ENCODE measurements at regions not wholly inside any gene's neighbourhood (a gene's known extent, or its start where the extent isn't known, plus 50 kb on each side); places are given as distances from the start of the nearest gene placed in this dataset.
A peak's percentile ranks its signal among the peaks of the same experiment; 100 is the strongest.

DNA sequence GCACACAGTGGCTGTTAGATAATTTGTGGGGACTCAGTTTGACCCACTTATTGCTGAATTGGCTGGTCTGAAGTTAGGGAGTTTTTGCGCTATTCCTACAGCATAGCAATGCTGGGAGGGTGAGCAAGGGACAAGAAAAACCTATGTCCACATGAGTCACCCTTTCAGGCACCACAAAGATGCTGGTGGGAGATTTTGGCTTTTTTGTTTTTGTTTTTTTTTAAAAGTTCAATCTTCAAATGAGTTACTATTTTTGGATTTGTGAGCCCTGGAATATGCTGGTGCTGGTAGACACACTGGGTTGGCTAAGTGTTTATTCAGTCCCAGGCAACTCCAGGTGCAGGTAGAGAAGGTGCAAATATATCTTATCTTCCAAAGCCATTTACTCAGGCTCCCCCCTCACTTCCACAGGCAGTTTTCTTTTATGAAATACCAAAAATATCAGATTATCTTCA lies 143.4 kb downstream of the BTG1 start:
- H3K4me1 ChIP-seq (ENCODE audit: insufficient read depth, low read length) = peaks cover 19% of the 10 kb centered on the region
- no peak overlapping the region for H3K27ac ChIP-seq (ENCODE audit: low read depth, low read length)
- DNase-seq = no peak
- Mint-ChIP-seq H3K36me3 (peaks cover 9 to 16% of the 10 kb centered on the region in 2 donors), H3K4me3 (peak overlapping the region in 1 of 8 donors; percentile 15), H3K4me1 (peaks cover 28 to 58% (median 37%) of the 10 kb centered on the region in 4 donors), H3K27ac (peak overlapping the region in 6 of 7 donors; percentile 19 to 90 (median 53)), H3K27me3 (no peaks in the 10 kb centered on the region), H3K9me3 (peaks cover 4 to 27% (median 11%) of the 10 kb centered on the region in 8 donors)
- H3K9me3 ChIP-seq (ENCODE audit: control insufficient read depth in 1 of 2, low read length in 2 of 2) = no peaks in the 10 kb centered on the region
- no peak overlapping the region for H3K4me3 ChIP-seq (ENCODE audit: low read length in 2 of 2)
- ChIA-PET POLR2A (ENCODE audit: partially characterized antibody) (interaction anchor here (3.9 kb wide), 1 partner anchor 143 kb away, joined by 31 read pairs; the partner anchor contains the start of gene BTG1), CTCF (ENCODE audit: partially characterized antibody) (no interaction called here)
- intact Hi-C loops (cut with micrococcal nuclease) = no loop called here
- H3K36me3 ChIP-seq (ENCODE audit: insufficient read depth, low read length) = no peaks in the 10 kb centered on the region
- H3K27me3 ChIP-seq (ENCODE audit: insufficient read depth, low read length) = no peaks in the 10 kb centered on the region

DNA sequence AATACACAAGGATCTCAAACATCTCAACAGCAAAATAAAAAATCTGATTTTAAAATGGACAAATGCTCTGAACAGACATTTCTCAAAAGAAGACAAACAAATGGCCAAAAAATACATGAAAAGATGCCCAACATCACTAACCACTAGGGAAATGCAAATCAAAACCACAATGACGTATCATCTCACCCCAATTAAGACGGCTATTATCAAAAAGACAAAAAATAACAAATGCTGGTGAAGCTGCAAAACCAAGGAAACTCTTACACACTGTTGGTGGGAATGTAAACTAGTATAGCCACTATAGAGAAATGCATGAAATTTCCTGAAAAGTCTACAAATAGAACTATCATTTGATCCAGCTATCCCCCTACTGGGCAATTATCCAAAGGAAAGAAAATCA lies 145.0 kb downstream of the BTG1 start:
- POLR2A ChIA-PET (ENCODE audit: partially characterized antibody) = interaction anchor here (0.7 to 3.9 kb wide), 4 partner anchors 134 to 433 kb away, joined by 4 to 31 read pairs (median 4); partner anchors contain the start of gene BTG1
- peak in 4 of 5 donors; percentile 28 to 46 (median 38) for DNase-seq

DNA sequence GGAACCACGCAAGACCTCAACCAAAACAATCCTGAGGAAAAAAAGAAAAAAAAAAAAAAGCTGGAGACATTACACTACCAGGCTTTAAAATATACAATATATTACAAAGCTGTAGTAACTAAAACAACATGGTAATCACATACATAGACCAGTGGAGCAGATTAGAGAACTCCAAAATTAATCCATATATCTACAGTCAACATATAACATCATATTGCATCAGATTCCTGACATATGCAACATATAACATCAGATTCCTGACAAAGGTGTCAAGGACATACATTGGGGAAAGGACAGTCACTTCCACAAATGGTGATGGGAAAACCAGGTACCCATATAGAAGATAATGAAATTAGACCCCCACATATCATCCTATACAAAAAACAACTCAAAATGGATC lies 145.8 kb downstream of the BTG1 start:
- intact Hi-C loops (cut with micrococcal nuclease) = no loop called here
- Mint-ChIP-seq H3K4me3 (no peak overlapping the region), H3K9me3 (peaks cover 2 to 20% (median 8%) of the 10 kb centered on the region in 8 donors), H3K27me3 (no peaks in the 10 kb centered on the region), H3K27ac (peak overlapping the region in 4 of 7 donors; percentile 19 to 81 (median 30)), H3K36me3 (peaks cover 5 to 14% of the 10 kb centered on the region in 2 donors), H3K4me1 (peaks cover 23 to 48% (median 31%) of the 10 kb centered on the region in 4 donors)
- CTCF ChIA-PET (ENCODE audit: partially characterized antibody) = interaction anchor here (0.6 to 2.0 kb wide), 4 partner anchors 18 to 145 kb away, joined by 3 to 6 read pairs (median 4); no protein-coding TSS in a partner anchor
- H3K36me3 ChIP-seq (ENCODE audit: insufficient read depth, low read length) = no peaks in the 10 kb centered on the region
- no peak overlapping the region for H3K4me3 ChIP-seq (ENCODE audit: low read length in 2 of 2)
- no peaks in the 10 kb centered on the region for H3K9me3 ChIP-seq (ENCODE audit: control insufficient read depth in 1 of 2, low read length in 2 of 2)
- POLR2A ChIA-PET (ENCODE audit: partially characterized antibody) = interaction anchor here (1.1 to 3.9 kb wide), 3 partner anchors 135 to 145 kb away, joined by 4 to 31 read pairs (median 4); partner anchors contain the start of gene BTG1
- DNase-seq = no peak
- peaks cover 19% of the 10 kb centered on the region for H3K4me1 ChIP-seq (ENCODE audit: insufficient read depth, low read length)
- no peaks in the 10 kb centered on the region for H3K27me3 ChIP-seq (ENCODE audit: insufficient read depth, low read length)
- no peak overlapping the region for H3K27ac ChIP-seq (ENCODE audit: low read depth, low read length)

More for the DNA sequence above, 145.0 kb downstream of the BTG1 start:
- no peak overlapping the region for H3K27ac ChIP-seq (ENCODE audit: low read depth, low read length)
- H3K36me3 ChIP-seq (ENCODE audit: insufficient read depth, low read length) = no peaks in the 10 kb centered on the region
- no peaks in the 10 kb centered on the region for H3K9me3 ChIP-seq (ENCODE audit: control insufficient read depth in 1 of 2, low read length in 2 of 2)
- Mint-ChIP-seq H3K27ac (peak overlapping the region in 5 of 7 donors; percentile 8 to 86 (median 75)), H3K4me1 (peaks cover 25 to 54% (median 37%) of the 10 kb centered on the region in 4 donors), H3K36me3 (peaks cover 5 to 14% of the 10 kb centered on the region in 2 donors), H3K27me3 (no peaks in the 10 kb centered on the region), H3K9me3 (peaks cover 2 to 20% (median 8%) of the 10 kb centered on the region in 8 donors), H3K4me3 (peak overlapping the region in 3 of 8 donors; percentile 1 to 40 (median 8))
- CTCF ChIA-PET (ENCODE audit: partially characterized antibody) = interaction anchor here (1.1 to 2.0 kb wide), 3 partner anchors 9 to 144 kb away, joined by 3 to 6 read pairs (median 4); no protein-coding TSS in a partner anchor
- H3K27me3 ChIP-seq (ENCODE audit: insufficient read depth, low read length) = no peaks in the 10 kb centered on the region
- intact Hi-C loops (cut with micrococcal nuclease) = no loop called here
- no peak overlapping the region for H3K4me3 ChIP-seq (ENCODE audit: low read length in 2 of 2)
- peaks cover 19% of the 10 kb centered on the region for H3K4me1 ChIP-seq (ENCODE audit: insufficient read depth, low read length)

DNA sequence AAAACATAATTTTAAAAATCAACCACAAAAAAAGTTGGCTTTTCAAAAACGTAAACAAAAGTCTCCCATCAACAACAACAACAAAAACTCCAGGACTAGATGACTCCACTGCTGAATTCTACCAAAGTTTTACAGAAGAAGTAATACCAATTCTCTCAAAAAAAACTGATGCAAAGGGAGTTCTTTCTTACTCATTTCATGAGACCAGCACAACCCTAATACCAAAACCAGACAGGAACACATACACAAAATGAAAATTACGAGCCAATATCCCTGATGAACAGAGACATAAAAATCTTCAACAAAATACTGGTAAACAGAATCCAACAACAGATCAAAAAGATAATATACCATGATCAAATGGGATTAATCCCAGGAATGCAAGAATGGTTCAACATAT lies 147.3 kb downstream of the BTG1 start:
- Histone ChIP-seq H3K36me3 (ENCODE audit: insufficient read depth, low read length) (no peaks in the 10 kb centered on the region), H3K4me3 (ENCODE audit: low read length in 2 of 2) (no peak overlapping the region), H3K9me3 (ENCODE audit: control insufficient read depth in 1 of 2, low read length in 2 of 2) (no peaks in the 10 kb centered on the region), H3K4me1 (ENCODE audit: insufficient read depth, low read length) (peaks cover 9% of the 10 kb centered on the region), H3K27ac (ENCODE audit: low read depth, low read length) (no peak overlapping the region), H3K27me3 (ENCODE audit: insufficient read depth, low read length) (no peaks in the 10 kb centered on the region)
- no peak for DNase-seq
- POLR2A ChIA-PET (ENCODE audit: partially characterized antibody) = interaction anchor here (0.6 to 3.9 kb wide), 3 partner anchors 147 to 388 kb away, joined by 3 to 31 read pairs (median 6); partner anchors contain the start of gene BTG1
- peaks cover 2 to 20% (median 8%) of the 10 kb centered on the region in 8 donors for H3K9me3 Mint-ChIP-seq
- H3K4me1 Mint-ChIP-seq = peaks cover 19 to 36% (median 27%) of the 10 kb centered on the region in 4 donors
- peak overlapping the region in 2 of 7 donors; percentile 30 to 74 for H3K27ac Mint-ChIP-seq
- no peaks in the 10 kb centered on the region for H3K27me3 Mint-ChIP-seq
- peak overlapping the region in 1 of 8 donors; percentile 65 for H3K4me3 Mint-ChIP-seq
- intact Hi-C loops (cut with micrococcal nuclease) = no loop called here
- peaks cover 5 to 11% of the 10 kb centered on the region in 2 donors for H3K36me3 Mint-ChIP-seq
- CTCF ChIA-PET (ENCODE audit: partially characterized antibody) = interaction anchor here (1.2 kb wide), 1 partner anchor 186 kb away, joined by 3 read pairs; no protein-coding TSS in a partner anchor

DNA sequence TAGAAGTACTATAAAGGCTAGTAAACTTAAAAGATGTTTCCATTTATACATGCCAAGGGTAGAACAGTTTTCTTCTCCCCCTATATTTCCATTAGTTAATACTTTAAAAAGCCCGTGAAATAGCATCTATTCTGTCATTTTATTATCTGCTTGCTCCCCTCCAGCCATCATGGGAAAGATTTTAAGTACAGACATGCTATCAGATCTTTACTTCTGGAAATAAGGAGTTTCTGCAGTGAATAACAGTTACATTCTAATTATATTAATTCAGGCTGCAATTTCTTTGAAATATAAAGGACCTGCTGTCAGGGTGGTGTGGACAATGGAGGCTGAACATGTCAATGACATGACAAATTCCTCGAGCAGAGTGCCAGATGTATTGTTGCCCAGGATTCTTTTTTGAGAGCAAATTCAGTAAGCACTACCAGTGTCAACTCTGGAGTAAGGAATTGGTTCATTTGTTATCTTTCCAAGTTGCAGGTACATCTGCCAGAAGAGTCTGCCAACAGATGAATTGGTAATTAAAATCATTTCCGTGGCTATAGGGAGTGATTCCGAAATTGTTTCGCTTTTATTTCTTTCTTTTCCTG lies 151.3 kb downstream of the BTG1 start:
- Mint-ChIP-seq H3K36me3 (peaks cover 5 to 7% of the 10 kb centered on the region in 2 donors), H3K9me3 (peaks cover 0 to 13% (median 3%) of the 10 kb centered on the region in 8 donors), H3K4me1 (peaks cover 16 to 34% (median 27%) of the 10 kb centered on the region in 4 donors), H3K27me3 (no peaks in the 10 kb centered on the region), H3K4me3 (no peak overlapping the region), H3K27ac (peak overlapping the region in 1 of 7 donors; percentile 15)
- Histone ChIP-seq H3K27ac (ENCODE audit: low read depth, low read length) (no peak overlapping the region), H3K36me3 (ENCODE audit: insufficient read depth, low read length) (no peaks in the 10 kb centered on the region), H3K4me3 (ENCODE audit: low read length in 2 of 2) (no peak overlapping the region), H3K27me3 (ENCODE audit: insufficient read depth, low read length) (no peaks in the 10 kb centered on the region), H3K4me1 (ENCODE audit: insufficient read depth, low read length) (peaks cover 19% of the 10 kb centered on the region), H3K9me3 (ENCODE audit: control insufficient read depth in 1 of 2, low read length in 2 of 2) (no peaks in the 10 kb centered on the region)
- POLR2A ChIA-PET (ENCODE audit: partially characterized antibody) = interaction anchor here (1.0 to 8.1 kb wide), 2 partner anchors 37 to 150 kb away, joined by 3 to 183 read pairs; partner anchors contain the start of gene BTG1
- CTCF ChIA-PET (ENCODE audit: partially characterized antibody) = interaction anchor here (1.2 to 4.8 kb wide), 5 partner anchors 12 to 183 kb away, joined by 3 to 32 read pairs (median 4); no protein-coding TSS in a partner anchor
- intact Hi-C loops (cut with micrococcal nuclease) = loop anchor here (5.0 kb wide), 3 partner anchors 38 to 612 kb away; no protein-coding TSS in a partner anchor
- DNase-seq = no peak

DNA sequence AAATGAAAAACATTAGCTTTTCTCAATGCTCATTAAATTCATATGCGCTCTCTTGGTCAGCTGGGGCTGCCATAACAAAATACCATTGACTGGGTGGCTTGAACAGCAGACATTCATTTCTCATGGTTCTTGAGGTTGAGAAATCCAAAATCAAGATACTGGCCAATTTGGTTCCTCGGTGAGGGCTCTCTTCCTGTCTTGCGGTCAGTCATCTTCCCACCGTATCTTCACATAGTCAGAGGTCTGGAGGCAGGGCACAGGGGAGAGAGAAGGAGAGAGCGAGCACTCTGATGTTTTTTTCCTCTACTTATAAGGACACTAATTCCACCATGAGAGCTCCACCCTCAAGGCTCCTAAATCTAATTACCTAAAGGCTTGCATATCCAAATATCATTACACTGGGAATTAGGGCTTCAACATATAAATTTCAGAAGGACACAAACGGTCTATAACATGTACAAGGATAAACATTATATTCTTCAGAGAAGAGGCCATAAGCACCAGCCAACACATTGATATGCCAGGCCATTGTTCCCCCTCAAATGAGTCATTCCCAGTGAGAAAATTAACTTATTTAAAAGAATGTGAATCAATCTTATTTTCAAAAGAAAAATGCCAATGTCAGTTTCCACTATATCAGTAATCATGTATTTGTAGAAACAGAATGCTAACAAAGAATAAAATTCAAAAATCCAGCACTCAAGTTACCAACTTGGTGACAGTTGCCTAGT lies 152.2 kb downstream of the BTG1 start:
- peak overlapping the region in 2 of 8 donors; percentile 3 to 36 for H3K4me3 Mint-ChIP-seq
- H3K27ac Mint-ChIP-seq = peak overlapping the region in 3 of 7 donors; percentile 48 to 85 (median 64)
- CTCF ChIA-PET (ENCODE audit: partially characterized antibody) = interaction anchor here (0.8 to 4.8 kb wide), 6 partner anchors 13 to 577 kb away, joined by 3 to 52 read pairs (median 13); partner anchors contain the start of gene BTG1
- H3K4me1 ChIP-seq (ENCODE audit: insufficient read depth, low read length) = peaks cover 22% of the 10 kb centered on the region
- no peaks in the 10 kb centered on the region for H3K27me3 Mint-ChIP-seq
- no peaks in the 10 kb centered on the region for H3K9me3 ChIP-seq (ENCODE audit: control insufficient read depth in 1 of 2, low read length in 2 of 2)
- H3K9me3 Mint-ChIP-seq = peaks cover 0 to 6% (median 0%) of the 10 kb centered on the region in 8 donors
- POLR2A ChIA-PET (ENCODE audit: partially characterized antibody) = interaction anchor here (1.3 to 8.1 kb wide), 4 partner anchors 37 to 151 kb away, joined by 4 to 183 read pairs (median 36); partner anchors contain the start of gene BTG1
- no peak overlapping the region for H3K27ac ChIP-seq (ENCODE audit: low read depth, low read length)
- no peaks in the 10 kb centered on the region for H3K36me3 ChIP-seq (ENCODE audit: insufficient read depth, low read length)
- intact Hi-C loops (cut with micrococcal nuclease) = loop anchor here (5.0 kb wide), 3 partner anchors 39 to 611 kb away; no protein-coding TSS in a partner anchor
- H3K36me3 Mint-ChIP-seq = peaks cover 2 to 5% of the 10 kb centered on the region in 2 donors
- no peak for DNase-seq
- peaks cover 18 to 32% (median 26%) of the 10 kb centered on the region in 4 donors for H3K4me1 Mint-ChIP-seq
- H3K27me3 ChIP-seq (ENCODE audit: insufficient read depth, low read length) = no peaks in the 10 kb centered on the region
- no peak overlapping the region for H3K4me3 ChIP-seq (ENCODE audit: low read length in 2 of 2)

Measured in CD4-positive, alpha-beta memory T cell (primary cell).